Activated naive CD8-positive, alpha-beta T cell treated with anti-CD3 and anti-CD28 coated beads, Interleukin-2, amount 10 ng/mL, durations not matched to agents 7 days and 5 days (primary cell): ENCODE measurements at regions not wholly inside any gene's neighbourhood (a gene's known extent, or its start where the extent isn't known, plus 50 kb on each side); places are given as distances from the start of the nearest gene placed in this dataset.
"Not testable (repeated sequence)": the region's sequence is repeated elsewhere in the genome, so short reads cannot be mapped to it uniquely, and the experiment has no call there.

Experiments
- ATAC-seq: fragments of 150-1000 bp; cut with Tn5 transposase; one replicate; pipeline ENCODE4 v1.10.0; 2021; ENCODE audit warnings: low read depth, moderate library complexity
- POLR2A ChIA-PET: fragments of 350-600 bp; sonication (Branson Sonifier 250); formaldehyde crosslinking; loops from one replicate; lab custom pipeline; 2021; ENCODE audit warnings: antibody characterized with exemption; lab: Charles Lee
- DNase-seq: peaks from one replicate; pipeline ENCODE4 v3.0.0; 2021
- H3K27ac Mint-ChIP-seq: one replicate; pipeline ENCODE4 v1.8.0; 2022; ENCODE audit warnings: mild to moderate bottlenecking, mixed read lengths
- H3K27me3 Mint-ChIP-seq: one replicate; pipeline ENCODE4 v1.8.0; 2022; ENCODE audit warnings: mild to moderate bottlenecking, moderate library complexity, mixed read lengths
- H3K36me3 Mint-ChIP-seq: one replicate; pipeline ENCODE4 v1.8.0; 2021; ENCODE audit warnings: mild to moderate bottlenecking, mixed read lengths
- H3K4me1 Mint-ChIP-seq: one replicate; pipeline ENCODE4 v1.8.0; 2021; ENCODE audit warnings: mixed read lengths
- H3K4me3 Mint-ChIP-seq: one replicate; pipeline ENCODE4 v1.8.0; 2022; ENCODE audit warnings: mild to moderate bottlenecking, moderate library complexity, mixed read lengths
- H3K9me3 Mint-ChIP-seq: one replicate; pipeline ENCODE4 v1.8.0; 2021; ENCODE audit warnings: mixed read lengths

- H3K36me3 Mint-ChIP-seq, ATAC-seq, H3K4me3 Mint-ChIP-seq, POLR2A ChIA-PET, H3K27ac Mint-ChIP-seq, DNase-seq, H3K4me1 Mint-ChIP-seq, H3K27me3 Mint-ChIP-seq: not testable (repeated sequence)
- H3K9me3 Mint-ChIP-seq = peaks cover 17% of the 10 kb centered on the region
Measured at GRCh38 chr6:86872810-86873209, 64.5 kb upstream of the HTR1E start.

GRCh38 chr6:86871681-86872080 is 65.6 kb upstream of the HTR1E start:
- no peaks in the 10 kb centered on the region for H3K36me3 Mint-ChIP-seq
- no peak overlapping the region for H3K4me3 Mint-ChIP-seq
- H3K9me3 Mint-ChIP-seq = peaks cover 17% of the 10 kb centered on the region
- POLR2A ChIA-PET = no interaction called here
- no peak for DNase-seq
- no peak overlapping the region for H3K27ac Mint-ChIP-seq
- H3K27me3 Mint-ChIP-seq = no peaks in the 10 kb centered on the region
- no peak for ATAC-seq
- H3K4me1 Mint-ChIP-seq = no peaks in the 10 kb centered on the region

- H3K9me3 Mint-ChIP-seq = peaks cover 13% of the 10 kb centered on the region
- DNase-seq (no peak), ATAC-seq (no peak)
- H3K36me3 Mint-ChIP-seq = no peaks in the 10 kb centered on the region
- no peak overlapping the region for H3K4me3 Mint-ChIP-seq
- H3K4me1 Mint-ChIP-seq = no peaks in the 10 kb centered on the region
- no peak overlapping the region for H3K27ac Mint-ChIP-seq
- no peaks in the 10 kb centered on the region for H3K27me3 Mint-ChIP-seq
- POLR2A ChIA-PET = no interaction called here
Measured at GRCh38 chr6:86869500-86869899, 67.8 kb upstream of the HTR1E start.

- Mint-ChIP-seq H3K36me3 (no peaks in the 10 kb centered on the region), H3K9me3 (no peaks in the 10 kb centered on the region), H3K4me1 (no peaks in the 10 kb centered on the region), H3K27ac (no peak overlapping the region), H3K4me3 (no peak overlapping the region), H3K27me3 (no peaks in the 10 kb centered on the region)
- no peak for DNase-seq
- POLR2A ChIA-PET = no interaction called here
- no peak for ATAC-seq
Measured at GRCh38 chr6:86859513-86859912, 77.8 kb upstream of the HTR1E start.

- no peaks in the 10 kb centered on the region for H3K36me3 Mint-ChIP-seq
- no peaks in the 10 kb centered on the region for H3K27me3 Mint-ChIP-seq
- POLR2A ChIA-PET = no interaction called here
- ATAC-seq = no peak
- no peak overlapping the region for H3K27ac Mint-ChIP-seq
- H3K4me1 Mint-ChIP-seq = no peaks in the 10 kb centered on the region
- DNase-seq = no peak
- no peak overlapping the region for H3K4me3 Mint-ChIP-seq
- no peaks in the 10 kb centered on the region for H3K9me3 Mint-ChIP-seq
Measured at GRCh38 chr6:86858970-86859369, 78.4 kb upstream of the HTR1E start.

GRCh38 chr6:86857783-86858182 is 79.5 kb upstream of the HTR1E start:
- Mint-ChIP-seq H3K27ac (no peak overlapping the region), H3K36me3 (no peaks in the 10 kb centered on the region), H3K4me3 (no peak overlapping the region), H3K4me1 (no peaks in the 10 kb centered on the region), H3K9me3 (no peaks in the 10 kb centered on the region), H3K27me3 (no peaks in the 10 kb centered on the region)
- POLR2A ChIA-PET = no interaction called here
- no peak for ATAC-seq
- DNase-seq = no peak

GRCh38 chr6:86856937-86857563 is 80.3 kb upstream of the HTR1E start:
- ATAC-seq = no peak
- POLR2A ChIA-PET = no interaction called here
- no peaks in the 10 kb centered on the region for H3K9me3 Mint-ChIP-seq

GRCh38 chr6:86856379-86856778 is 80.9 kb upstream of the HTR1E start:
- POLR2A ChIA-PET = no interaction called here
- no peak overlapping the region for H3K27ac Mint-ChIP-seq
- no peaks in the 10 kb centered on the region for H3K9me3 Mint-ChIP-seq
- no peaks in the 10 kb centered on the region for H3K36me3 Mint-ChIP-seq
- H3K27me3 Mint-ChIP-seq = no peaks in the 10 kb centered on the region
- H3K4me3 Mint-ChIP-seq = no peak overlapping the region
- no peaks in the 10 kb centered on the region for H3K4me1 Mint-ChIP-seq
- DNase-seq = no peak
- ATAC-seq = no peak

More at GRCh38 chr6:86856937-86857563, 80.3 kb upstream of the HTR1E start:
- Mint-ChIP-seq H3K27me3 (no peaks in the 10 kb centered on the region), H3K4me3 (no peak overlapping the region), H3K4me1 (no peaks in the 10 kb centered on the region), H3K36me3 (no peaks in the 10 kb centered on the region), H3K27ac (no peak overlapping the region)
- no peak for DNase-seq

- DNase-seq = no peak
- Mint-ChIP-seq H3K9me3 (no peaks in the 10 kb centered on the region), H3K4me1 (no peaks in the 10 kb centered on the region), H3K36me3 (no peaks in the 10 kb centered on the region), H3K4me3 (no peak overlapping the region), H3K27ac (no peak overlapping the region), H3K27me3 (no peaks in the 10 kb centered on the region)
- POLR2A ChIA-PET = no interaction called here
- ATAC-seq = no peak
Measured at GRCh38 chr6:86848986-86849385, 88.3 kb upstream of the HTR1E start.

GRCh38 chr6:86832686-86833085 is 104.6 kb upstream of the HTR1E start:
- Mint-ChIP-seq H3K9me3 (no peaks in the 10 kb centered on the region), H3K4me1 (no peaks in the 10 kb centered on the region), H3K27ac (no peak overlapping the region), H3K36me3 (no peaks in the 10 kb centered on the region), H3K27me3 (no peaks in the 10 kb centered on the region), H3K4me3 (no peak overlapping the region)
- no peak for DNase-seq
- no peak for ATAC-seq
- POLR2A ChIA-PET = no interaction called here

- no peaks in the 10 kb centered on the region for H3K36me3 Mint-ChIP-seq
- H3K27ac Mint-ChIP-seq = no peak overlapping the region
- POLR2A ChIA-PET = no interaction called here
- DNase-seq = no peak
- no peaks in the 10 kb centered on the region for H3K27me3 Mint-ChIP-seq
- H3K4me3 Mint-ChIP-seq = no peak overlapping the region
- no peaks in the 10 kb centered on the region for H3K9me3 Mint-ChIP-seq
- no peak for ATAC-seq
- H3K4me1 Mint-ChIP-seq = no peaks in the 10 kb centered on the region
Measured at GRCh38 chr6:86825436-86825835, 111.9 kb upstream of the HTR1E start.

GRCh38 chr6:86822747-86823146 is 114.6 kb upstream of the HTR1E start:
- H3K27me3 Mint-ChIP-seq = no peaks in the 10 kb centered on the region
- H3K36me3 Mint-ChIP-seq = no peaks in the 10 kb centered on the region
- no peak overlapping the region for H3K27ac Mint-ChIP-seq
- no peak for DNase-seq
- peaks cover 1% of the 10 kb centered on the region for H3K9me3 Mint-ChIP-seq
- ATAC-seq = no peak
- H3K4me3 Mint-ChIP-seq = no peak overlapping the region
- POLR2A ChIA-PET = no interaction called here
- no peaks in the 10 kb centered on the region for H3K4me1 Mint-ChIP-seq

- no peak for ATAC-seq
- H3K36me3 Mint-ChIP-seq = no peaks in the 10 kb centered on the region
- no peak for DNase-seq
- no peaks in the 10 kb centered on the region for H3K27me3 Mint-ChIP-seq
- H3K4me3 Mint-ChIP-seq = no peak overlapping the region
- peaks cover 1% of the 10 kb centered on the region for H3K9me3 Mint-ChIP-seq
- H3K4me1 Mint-ChIP-seq = no peaks in the 10 kb centered on the region
- no peak overlapping the region for H3K27ac Mint-ChIP-seq
- POLR2A ChIA-PET = no interaction called here
Measured at GRCh38 chr6:86820750-86821149, 116.6 kb upstream of the HTR1E start.

- H3K27ac Mint-ChIP-seq = no peak overlapping the region
- H3K36me3 Mint-ChIP-seq = no peaks in the 10 kb centered on the region
- H3K27me3 Mint-ChIP-seq = no peaks in the 10 kb centered on the region
- POLR2A ChIA-PET = no interaction called here
- H3K4me3 Mint-ChIP-seq = no peak overlapping the region
- ATAC-seq (no peak), DNase-seq (no peak)
- no peaks in the 10 kb centered on the region for H3K4me1 Mint-ChIP-seq
- peaks cover 5% of the 10 kb centered on the region for H3K9me3 Mint-ChIP-seq
Measured at GRCh38 chr6:86793649-86794048, 143.7 kb upstream of the HTR1E start.

GRCh38 chr6:86791476-86791875 is 145.9 kb upstream of the HTR1E start:
- Mint-ChIP-seq H3K4me1 (no peaks in the 10 kb centered on the region), H3K27me3 (no peaks in the 10 kb centered on the region)

More at GRCh38 chr6:86791476-86791875, 145.9 kb upstream of the HTR1E start:
- Mint-ChIP-seq H3K27ac (no peak overlapping the region), H3K9me3 (no peaks in the 10 kb centered on the region), H3K36me3 (no peaks in the 10 kb centered on the region), H3K4me3 (no peak overlapping the region)
- POLR2A ChIA-PET = no interaction called here
- ATAC-seq (no peak), DNase-seq (no peak)
